Stimulated activated CD4-positive, alpha-beta T cell treated with anti-CD3 and anti-CD28 coated beads, Interleukin-4, amount 100 ng/mL, for 4 hours (primary cell): ENCODE measurements at regions not wholly inside any gene's neighbourhood (a gene's known extent, or its start where the extent isn't known, plus 50 kb on each side); places are given as distances from the start of the nearest gene placed in this dataset.
"Not testable (repeated sequence)": the region's sequence is repeated elsewhere in the genome, so short reads cannot be mapped to it uniquely, and the experiment has no call there.

Source experiments
- DNase-seq, 2 experiments: peaks; one replicate each; pipeline ENCODE4 v3.0.0-alpha.2; 2020

- DNase-seq: no peak
These were observed 1584.8 kb upstream of the ACO1 start for GRCh38 chr9:30799527-30800101.

GRCh38 chr9:30800421-30800820, 1584.0 kb upstream of the ACO1 start:
- no peak for DNase-seq

GRCh38 chr9:30812821-30813220, 1571.6 kb upstream of the ACO1 start:
- no peak for DNase-seq

DNA sequence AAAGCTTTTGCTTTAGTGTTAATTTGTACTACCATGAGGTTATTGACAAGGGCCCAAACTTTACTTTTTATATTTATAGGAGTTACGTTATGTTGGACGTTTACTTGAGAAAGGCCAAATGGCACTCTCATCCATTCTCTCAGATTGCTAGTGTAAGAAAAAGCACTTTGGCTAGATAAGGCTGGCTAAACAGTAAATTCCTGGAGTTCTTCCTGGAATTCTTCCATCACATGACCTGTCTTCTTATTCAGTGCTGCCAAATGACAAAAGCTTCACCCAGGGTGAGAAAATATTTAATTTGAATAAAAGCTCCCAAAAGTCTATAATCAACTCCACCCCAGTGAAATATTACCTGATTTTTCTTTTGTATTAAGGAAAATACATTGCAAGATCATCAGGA, 1568.9 kb upstream of the ACO1 start:
- no peak for DNase-seq

- no peak for DNase-seq
These were observed 1539.3 kb upstream of the ACO1 start for GRCh38 chr9:30845136-30845535.

DNA sequence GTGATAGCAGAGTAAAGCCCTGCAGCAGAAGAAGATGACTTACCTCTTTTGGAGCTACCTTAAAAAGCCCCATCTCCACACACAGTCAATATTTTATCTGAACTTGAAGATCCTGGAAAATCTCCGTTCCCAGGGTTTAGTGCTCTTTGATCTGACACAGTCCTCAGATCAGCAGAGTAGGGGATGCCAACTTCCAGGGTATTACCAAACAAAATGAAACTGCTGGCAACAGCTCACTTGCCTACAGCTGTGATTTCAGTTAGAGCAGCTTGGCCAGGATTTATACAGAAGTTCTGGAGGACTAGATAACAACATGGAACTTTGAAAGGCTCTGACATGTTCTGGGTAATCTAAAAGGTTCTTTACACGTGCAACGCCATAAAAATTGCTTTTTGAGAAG, 1537.8 kb upstream of the ACO1 start:
- no peak for DNase-seq

DNA sequence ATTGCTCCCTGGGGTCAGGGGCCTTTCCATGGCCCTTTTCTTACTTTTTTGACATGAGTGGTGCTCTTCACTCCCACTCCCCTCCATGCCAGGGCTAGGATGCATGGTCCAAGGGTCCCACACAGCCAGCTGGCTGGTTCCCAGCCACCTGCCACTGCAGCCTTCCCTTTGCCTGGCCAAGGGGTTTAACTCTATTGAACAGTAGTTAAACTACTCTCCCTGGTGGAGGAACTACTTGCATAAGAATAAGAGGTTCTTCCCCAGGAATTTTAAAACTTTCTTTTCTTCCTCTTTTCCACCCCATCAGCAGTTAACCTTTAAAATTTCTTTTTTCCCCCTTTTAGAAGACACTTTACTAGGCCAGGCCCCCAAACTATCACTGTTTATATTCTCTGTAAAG, 1532.8 kb upstream of the ACO1 start:
- no peak for DNase-seq

- no peak for DNase-seq
These were observed 1483.7 kb upstream of the ACO1 start for GRCh38 chr9:30900706-30901105.

GRCh38 chr9:30913331-30913730, 1471.1 kb upstream of the ACO1 start:
- no peak for DNase-seq

GRCh38 chr9:30915451-30915850, 1469.0 kb upstream of the ACO1 start:
- DNase-seq: no peak

DNA sequence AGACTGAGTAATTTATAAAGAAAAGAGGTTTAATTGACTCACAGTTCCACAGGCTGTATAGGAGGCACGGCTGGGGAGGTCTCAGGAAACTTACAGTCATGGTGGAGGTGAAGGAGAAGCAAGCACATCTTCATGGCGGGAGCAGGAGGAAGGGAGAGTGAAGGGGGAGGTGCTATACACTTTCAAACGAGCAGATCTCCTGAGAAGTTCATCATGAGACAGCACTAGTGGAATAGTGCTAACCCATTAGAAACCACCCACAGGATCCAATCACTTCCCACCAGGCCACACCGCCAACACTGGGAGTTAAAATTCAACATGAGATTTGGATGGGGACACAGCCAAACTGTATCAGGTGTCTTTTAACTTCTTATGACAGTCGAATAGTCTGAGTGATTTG, 1459.3 kb upstream of the ACO1 start:
- DNase-seq: no peak

- DNase-seq: no peak
These were observed 1458.8 kb upstream of the ACO1 start for GRCh38 chr9:30925635-30926034.

GRCh38 chr9:30928045-30928444, 1456.4 kb upstream of the ACO1 start:
- DNase-seq: no peak

DNA sequence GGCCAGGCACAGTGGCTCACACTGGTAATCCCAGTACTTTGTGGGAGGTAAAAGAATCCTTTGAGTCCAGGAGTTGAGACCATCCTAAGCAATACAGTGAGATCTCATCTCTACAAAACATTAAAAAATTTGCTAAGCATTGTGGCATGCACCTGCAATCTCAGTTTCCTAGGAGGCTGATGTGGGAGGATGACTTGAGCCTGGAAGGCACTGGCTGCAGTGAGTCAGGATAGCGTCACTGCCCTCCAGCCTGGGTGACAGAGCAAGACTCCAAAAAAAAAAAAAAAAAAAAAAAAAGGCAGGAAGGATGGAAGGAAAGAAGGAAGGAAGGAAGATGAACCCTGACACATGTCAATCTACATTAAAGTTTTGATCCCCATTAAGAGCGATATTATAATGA, 1452.2 kb upstream of the ACO1 start:
- no peak for DNase-seq

DNA sequence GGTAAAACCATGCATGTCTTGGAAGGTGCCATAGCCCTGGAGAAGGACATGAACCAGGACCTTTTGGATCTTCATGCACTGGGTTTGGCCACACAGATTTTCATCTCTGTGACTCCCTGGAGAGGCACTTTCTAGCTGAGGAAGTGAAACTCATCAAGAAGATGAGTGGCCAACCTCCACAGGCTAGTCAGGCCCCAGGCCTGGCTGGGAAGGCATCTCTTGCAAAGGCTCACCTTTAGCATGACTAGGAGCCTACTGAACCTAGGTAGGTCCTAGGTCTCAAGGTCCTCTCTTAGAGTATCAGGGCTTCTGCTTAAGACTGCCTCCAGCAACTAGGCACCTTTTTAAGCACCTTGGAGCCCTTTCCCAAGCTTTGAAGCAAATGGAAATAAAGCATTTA, 1448.7 kb upstream of the ACO1 start:
- no peak for DNase-seq

GRCh38 chr9:30937106-30937505, 1447.3 kb upstream of the ACO1 start:
- no peak for DNase-seq

GRCh38 chr9:30942852-30943251, 1441.6 kb upstream of the ACO1 start:
- not testable (repeated sequence) for DNase-seq

- DNase-seq: no peak
These were observed 1440.8 kb upstream of the ACO1 start for GRCh38 chr9:30943446-30944224.

DNA sequence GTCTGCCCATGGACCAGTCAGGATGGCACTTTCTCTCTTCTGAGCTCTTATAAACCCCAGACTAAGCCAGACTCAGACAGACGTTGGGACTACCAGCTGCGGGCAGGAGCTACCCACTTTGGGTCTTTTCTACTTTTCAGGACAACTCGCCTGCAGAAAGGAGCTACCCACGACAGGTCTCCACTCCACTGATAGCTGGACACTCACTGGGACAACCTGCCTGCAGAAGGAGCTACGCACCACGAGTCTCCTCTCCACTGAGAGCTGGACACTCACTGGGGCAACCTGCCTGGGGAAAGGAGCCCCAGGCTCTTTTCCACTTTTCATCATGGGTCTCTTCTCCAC, 1440.2 kb upstream of the ACO1 start:
- no peak for DNase-seq

DNA sequence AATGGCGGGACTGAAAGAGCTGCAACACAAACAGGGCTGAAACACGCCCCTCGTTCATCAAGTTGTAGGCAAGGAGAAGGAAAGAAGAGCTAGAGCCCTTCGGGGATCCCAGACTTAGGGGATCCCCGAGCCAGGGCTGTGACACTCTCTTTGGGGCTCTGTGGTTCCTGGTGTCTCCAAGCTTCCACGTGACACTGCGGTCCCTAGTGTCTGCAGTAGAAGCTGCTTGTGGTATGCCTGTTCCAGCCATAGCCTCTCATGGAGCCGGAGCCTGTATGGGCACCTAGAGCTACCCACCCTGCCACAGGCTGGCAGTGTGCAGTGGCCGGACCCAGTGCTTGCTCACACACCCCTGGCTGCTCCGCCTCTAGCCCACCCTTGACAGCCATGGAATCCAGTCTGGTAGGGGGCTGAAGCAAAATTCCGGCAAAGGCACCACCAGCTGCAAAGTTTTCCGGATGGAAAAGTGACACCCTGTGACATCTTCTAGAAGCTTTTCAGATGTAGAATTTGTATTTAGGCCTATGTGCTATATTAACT, 1439.6 kb upstream of the ACO1 start:
- no peak for DNase-seq

GRCh38 chr9:30964332-30964731, 1420.1 kb upstream of the ACO1 start:
- DNase-seq: no peak

DNA sequence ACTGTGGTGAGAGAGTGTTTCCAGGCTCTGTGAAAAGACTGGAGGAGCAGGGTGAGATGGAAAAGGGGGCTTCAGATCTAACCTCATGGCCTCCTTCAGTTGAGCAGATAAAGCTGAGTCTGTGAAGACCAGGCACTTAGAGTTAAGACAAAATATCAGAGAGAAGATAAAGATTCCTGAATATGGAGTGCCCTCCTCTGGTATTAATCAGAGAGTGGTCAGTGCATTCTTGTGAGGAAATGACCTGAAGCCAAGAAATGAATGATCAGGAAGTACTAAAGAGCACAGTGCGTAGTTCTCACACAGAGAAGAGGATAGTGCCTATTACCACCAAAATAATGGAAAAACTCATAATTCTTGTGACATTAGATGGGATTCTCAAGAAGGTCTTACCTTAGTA, 1417.0 kb upstream of the ACO1 start:
- DNase-seq: no peak

DNA sequence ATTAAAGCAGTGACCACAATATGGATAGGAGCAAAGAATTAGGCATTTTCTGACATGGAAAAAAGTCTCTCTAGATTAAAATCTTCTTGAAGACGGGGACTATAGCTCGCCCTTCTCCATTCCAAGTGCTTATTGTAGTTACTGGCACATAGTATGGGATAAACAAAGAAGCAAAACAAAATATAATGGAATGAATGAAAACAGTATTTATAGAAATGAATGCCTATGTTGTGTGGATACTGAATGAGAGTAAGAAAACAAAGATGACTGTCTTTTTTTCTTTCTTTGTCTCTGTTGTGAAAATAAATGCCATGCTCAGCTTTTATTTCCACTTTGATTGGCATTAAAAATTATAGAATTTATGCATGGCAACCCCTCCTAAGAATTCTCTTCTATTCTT, 1414.3 kb upstream of the ACO1 start:
- no peak for DNase-seq

DNA sequence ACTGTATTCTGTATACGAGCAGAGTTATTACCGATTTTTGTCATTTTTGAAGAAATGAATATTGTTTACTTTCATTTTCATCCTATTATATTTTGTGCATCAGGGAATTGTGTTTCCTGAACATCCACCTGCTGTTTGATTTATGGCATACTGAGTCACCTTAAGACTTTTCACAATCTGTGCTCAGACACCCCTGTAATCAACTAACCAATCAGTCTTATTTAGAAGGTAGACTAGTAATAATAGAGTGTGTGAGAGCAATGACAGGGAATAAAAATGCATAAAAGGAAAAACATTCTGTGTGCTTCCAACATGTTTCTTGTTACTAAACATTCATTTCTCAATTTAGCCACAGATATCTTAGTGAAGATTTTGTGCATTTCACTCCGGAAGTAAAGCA, 1413.6 kb upstream of the ACO1 start:
- DNase-seq: no peak

GRCh38 chr9:30972654-30973053, 1411.8 kb upstream of the ACO1 start:
- DNase-seq: no peak
